Choroid plexus epithelial cell (primary cell): ENCODE measurements at regions not wholly inside any gene's neighbourhood (a gene's known extent, or its start where the extent isn't known, plus 50 kb on each side); places are given as distances from the start of the nearest gene placed in this dataset.
A peak's percentile ranks its signal among the peaks of the same experiment; 100 is the strongest.

Experiments used
- DNase-seq: peaks from one replicate; pipeline ENCODE4 v3.0.0-alpha.2; 2010; ENCODE audit warnings: low read depth
- H3K4me3 ChIP-seq: 2 replicates; pipeline ENCODE4 v1.5.1; 2011; ENCODE audit warnings: low read depth, mild to moderate bottlenecking, control low read depth, low read length, moderate library complexity
- CTCF ChIP-seq: conservative IDR thresholded peaks from 2 replicates; pipeline ENCODE4 v1.5.1; 2011; ENCODE audit warnings: low read depth, mild to moderate bottlenecking, control low read depth, inconsistent platforms, low read length, moderate library complexity

- no peak overlapping the region for H3K4me3 ChIP-seq
- TF ChIP-seq CTCF, result no peak
- no peak for DNase-seq
Observed at GRCh38 chr3:13202744-13203397, 129.6 kb upstream of the IQSEC1 start.

- TF ChIP-seq CTCF, result no peak
- no peak for DNase-seq
Observed at GRCh38 chr3:13201851-13202250, 128.6 kb upstream of the IQSEC1 start.

GRCh38 chr3:13200946-13201345 lies 127.7 kb upstream of the IQSEC1 start:
- peak; percentile 11 for DNase-seq
- H3K4me3 ChIP-seq, result no peak overlapping the region
- peak; percentile 33 for TF ChIP-seq CTCF

More at GRCh38 chr3:13201851-13202250, 128.6 kb upstream of the IQSEC1 start:
- H3K4me3 ChIP-seq, result no peak overlapping the region

- no peak for TF ChIP-seq CTCF
- H3K4me3 ChIP-seq, result no peak overlapping the region
- DNase-seq, result peak; percentile 8
Observed at GRCh38 chr3:13200465-13200864, 127.2 kb upstream of the IQSEC1 start.

- TF ChIP-seq CTCF, result no peak
- no peak overlapping the region for H3K4me3 ChIP-seq
- DNase-seq, result no peak
Observed at GRCh38 chr3:13199899-13200451, 126.7 kb upstream of the IQSEC1 start.

GRCh38 chr3:13199006-13199776 lies 126.0 kb upstream of the IQSEC1 start:
- no peak overlapping the region for H3K4me3 ChIP-seq
- TF ChIP-seq CTCF, result no peak
- no peak for DNase-seq
